Neuron (in vitro differentiated cells): ENCODE measurements at regions not wholly inside any gene's neighbourhood (a gene's known extent, or its start where the extent isn't known, plus 50 kb on each side); places are given as distances from the start of the nearest gene placed in this dataset.
A peak's percentile ranks its signal among the peaks of the same experiment; 100 is the strongest.
"Not testable (repeated sequence)": the region's sequence is repeated elsewhere in the genome, so short reads cannot be mapped to it uniquely, and the experiment has no call there.

Experiments used
- H2AFZ ChIP-seq: one replicate; pipeline ENCODE4 v1.6.1; 2013; ENCODE audit warnings: low read depth, mild to moderate bottlenecking, inconsistent platforms, low read length, moderate library complexity
- H3K27me3 ChIP-seq: one replicate; pipeline ENCODE4 v1.6.1; 2013; ENCODE audit warnings: low read length; ENCODE audit not compliant: insufficient read depth
- H3K36me3 ChIP-seq: one replicate; pipeline ENCODE4 v1.6.1; 2013; ENCODE audit warnings: low read length; ENCODE audit not compliant: insufficient read depth
- H3K4me1 ChIP-seq: one replicate; pipeline ENCODE4 v1.6.1; 2013; ENCODE audit warnings: low read length; ENCODE audit not compliant: insufficient read depth
- H3K4me3 ChIP-seq: 2 replicates; pipeline ENCODE4 v1.5.1; 2013; ENCODE audit warnings: mild to moderate bottlenecking, low read length, moderate library complexity
- H3K9me3 ChIP-seq: one replicate; pipeline ENCODE4 v1.6.1; 2013; ENCODE audit warnings: low read length

GRCh38 chr10:21283053-21283452, 242.4 kb downstream of the SKIDA1 start:
- not testable (repeated sequence) for H3K4me3 ChIP-seq, H3K27me3 ChIP-seq, H3K36me3 ChIP-seq, H2AFZ ChIP-seq, H3K9me3 ChIP-seq
- H3K4me1 ChIP-seq = peaks cover 21% of the 10 kb centered on the region

GRCh38 chr10:21281765-21282484, 243.6 kb downstream of the SKIDA1 start:
- Histone ChIP-seq H3K9me3 (peaks cover 3% of the 10 kb centered on the region), H2AFZ (no peak overlapping the region), H3K36me3 (no peaks in the 10 kb centered on the region), H3K27me3 (no peaks in the 10 kb centered on the region), H3K4me1 (peaks cover 21% of the 10 kb centered on the region), H3K4me3 (peak overlapping the region; percentile 5)

- no peaks in the 10 kb centered on the region for H3K9me3 ChIP-seq
- H2AFZ ChIP-seq = no peak overlapping the region
- no peak overlapping the region for H3K4me3 ChIP-seq
- H3K4me1 ChIP-seq = peaks cover 21% of the 10 kb centered on the region
- H3K36me3 ChIP-seq = no peaks in the 10 kb centered on the region
- no peaks in the 10 kb centered on the region for H3K27me3 ChIP-seq
Measured at GRCh38 chr10:21280971-21281572, 244.4 kb downstream of the SKIDA1 start.

- Histone ChIP-seq H3K4me3 (no peak overlapping the region), H2AFZ (no peak overlapping the region), H3K27me3 (no peaks in the 10 kb centered on the region)
Measured at GRCh38 chr10:21280037-21280436, 245.4 kb downstream of the SKIDA1 start.

GRCh38 chr10:21279217-21279575, 246.3 kb downstream of the SKIDA1 start:
- Histone ChIP-seq H3K4me1 (peaks cover 14% of the 10 kb centered on the region), H2AFZ (no peak overlapping the region), H3K4me3 (no peak overlapping the region), H3K27me3 (no peaks in the 10 kb centered on the region), H3K9me3 (no peaks in the 10 kb centered on the region), H3K36me3 (no peaks in the 10 kb centered on the region)

More at GRCh38 chr10:21280037-21280436, 245.4 kb downstream of the SKIDA1 start:
- Histone ChIP-seq H3K9me3 (no peaks in the 10 kb centered on the region), H3K36me3 (no peaks in the 10 kb centered on the region), H3K4me1 (peaks cover 18% of the 10 kb centered on the region)

- no peaks in the 10 kb centered on the region for H3K9me3 ChIP-seq
- H2AFZ ChIP-seq = no peak overlapping the region
- no peaks in the 10 kb centered on the region for H3K27me3 ChIP-seq
- H3K4me1 ChIP-seq = peaks cover 14% of the 10 kb centered on the region
- H3K4me3 ChIP-seq = no peak overlapping the region
- no peaks in the 10 kb centered on the region for H3K36me3 ChIP-seq
Measured at GRCh38 chr10:21278491-21279216, 246.8 kb downstream of the SKIDA1 start.

- H3K36me3 ChIP-seq = no peaks in the 10 kb centered on the region
- no peak overlapping the region for H2AFZ ChIP-seq
- no peaks in the 10 kb centered on the region for H3K4me1 ChIP-seq
- H3K27me3 ChIP-seq = no peaks in the 10 kb centered on the region
- H3K9me3 ChIP-seq = no peaks in the 10 kb centered on the region
- no peak overlapping the region for H3K4me3 ChIP-seq
Measured at GRCh38 chr10:21273400-21273968, 252.0 kb downstream of the SKIDA1 start.

DNA sequence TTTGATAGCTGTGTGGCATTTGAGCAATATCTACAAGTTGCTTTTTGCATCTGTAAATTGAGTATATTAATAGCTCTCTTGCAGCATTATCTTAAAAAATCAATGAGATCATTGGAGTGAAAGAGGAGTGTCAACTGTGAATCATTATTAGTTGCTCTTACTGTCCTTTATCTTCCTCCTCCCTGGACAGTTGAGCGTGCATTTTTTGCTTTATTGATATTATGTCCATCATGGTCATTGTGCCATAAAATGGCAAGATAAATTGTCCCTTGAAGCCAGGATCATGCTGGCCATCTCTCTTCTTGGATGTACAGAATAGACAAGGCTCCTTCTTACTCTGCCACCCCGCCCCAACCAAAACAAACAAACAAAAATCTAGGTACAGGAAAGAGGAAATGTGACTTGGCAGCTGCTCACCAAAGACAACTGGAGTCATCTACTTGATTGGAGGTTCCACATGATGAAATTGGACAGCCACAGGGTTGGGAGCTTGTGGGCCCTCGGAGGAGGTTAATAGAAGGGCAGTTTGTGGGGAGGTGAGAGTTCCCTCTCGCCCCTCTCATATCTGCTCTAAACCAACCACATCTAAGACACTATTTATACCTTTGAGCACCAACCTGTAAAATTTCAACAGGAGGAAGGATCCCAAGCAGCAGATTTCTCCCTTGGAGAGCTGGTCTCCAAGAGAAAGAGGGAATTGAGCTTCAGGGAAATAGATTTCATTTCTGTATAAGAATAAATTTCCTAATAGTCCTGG, 252.7 kb downstream of the SKIDA1 start:
- Histone ChIP-seq H3K36me3 (no peaks in the 10 kb centered on the region), H3K4me3 (no peak overlapping the region), H3K27me3 (no peaks in the 10 kb centered on the region), H3K4me1 (no peaks in the 10 kb centered on the region), H2AFZ (no peak overlapping the region), H3K9me3 (no peaks in the 10 kb centered on the region)

DNA sequence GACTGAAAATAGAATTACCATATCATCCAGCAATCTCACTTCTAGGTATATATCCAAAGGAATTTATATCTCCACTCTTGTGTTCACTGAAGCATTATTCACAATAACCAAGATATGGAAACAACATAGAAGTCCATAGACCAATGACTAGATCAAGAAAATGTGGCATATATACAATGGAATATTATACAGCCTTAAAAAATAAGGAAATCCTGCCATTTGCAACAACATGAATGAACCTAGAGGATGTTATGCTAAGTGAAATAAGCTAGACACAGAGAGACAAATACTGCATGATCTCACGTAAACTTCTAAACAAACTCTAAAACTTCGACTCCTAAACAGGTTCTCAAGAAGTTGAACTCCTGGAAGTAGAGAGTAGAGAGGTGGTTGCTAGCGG, 254.5 kb downstream of the SKIDA1 start:
- no peaks in the 10 kb centered on the region for H3K9me3 ChIP-seq
- H3K27me3 ChIP-seq = no peaks in the 10 kb centered on the region
- H2AFZ ChIP-seq = no peak overlapping the region
- H3K4me3 ChIP-seq = no peak overlapping the region
- no peaks in the 10 kb centered on the region for H3K36me3 ChIP-seq
- H3K4me1 ChIP-seq = no peaks in the 10 kb centered on the region

- H3K4me1 ChIP-seq = no peaks in the 10 kb centered on the region
- H3K4me3 ChIP-seq = no peak overlapping the region
- no peak overlapping the region for H2AFZ ChIP-seq
- H3K27me3 ChIP-seq = no peaks in the 10 kb centered on the region
- no peaks in the 10 kb centered on the region for H3K36me3 ChIP-seq
- H3K9me3 ChIP-seq = no peaks in the 10 kb centered on the region
Measured at GRCh38 chr10:21269289-21269688, 256.2 kb downstream of the SKIDA1 start.

GRCh38 chr10:21265622-21266021, 259.9 kb downstream of the SKIDA1 start:
- Histone ChIP-seq H3K9me3 (no peaks in the 10 kb centered on the region), H2AFZ (no peak overlapping the region), H3K4me3 (no peak overlapping the region), H3K4me1 (peaks cover 23% of the 10 kb centered on the region), H3K27me3 (no peaks in the 10 kb centered on the region), H3K36me3 (no peaks in the 10 kb centered on the region)

- Histone ChIP-seq H3K9me3 (no peaks in the 10 kb centered on the region), H2AFZ (no peak overlapping the region), H3K27me3 (no peaks in the 10 kb centered on the region), H3K4me3 (no peak overlapping the region), H3K4me1 (peaks cover 26% of the 10 kb centered on the region), H3K36me3 (no peaks in the 10 kb centered on the region)
Measured at GRCh38 chr10:21264271-21264670, 261.2 kb downstream of the SKIDA1 start.

DNA sequence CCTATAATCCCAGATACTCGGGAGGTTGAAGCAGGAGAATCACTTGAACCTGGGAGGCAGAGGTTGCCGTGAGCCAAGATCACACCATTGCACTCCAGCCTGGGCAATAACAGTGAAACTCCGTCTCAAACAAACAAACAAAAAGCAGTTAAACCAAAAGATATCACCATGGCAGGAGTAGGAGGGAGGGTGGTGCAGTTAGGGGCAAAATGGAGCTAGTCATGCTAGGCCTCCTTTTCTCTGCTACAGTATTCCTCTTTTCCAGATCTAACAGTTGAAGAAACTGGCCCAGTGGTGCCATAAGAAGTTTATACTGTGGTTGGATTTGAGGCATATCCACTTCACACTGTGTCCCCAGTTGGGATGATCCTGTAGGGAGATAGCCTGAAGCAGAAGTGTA, 261.6 kb downstream of the SKIDA1 start:
- no peaks in the 10 kb centered on the region for H3K36me3 ChIP-seq
- no peak overlapping the region for H3K4me3 ChIP-seq
- peaks cover 26% of the 10 kb centered on the region for H3K4me1 ChIP-seq
- H2AFZ ChIP-seq = no peak overlapping the region
- no peaks in the 10 kb centered on the region for H3K27me3 ChIP-seq
- H3K9me3 ChIP-seq = no peaks in the 10 kb centered on the region
